ENCODE measurements at regions not wholly inside any gene's neighbourhood (a gene's known extent, or its start where the extent isn't known, plus 50 kb on each side); places are given as distances from the start of the nearest gene placed in this dataset.
"Not testable (repeated sequence)": the region's sequence is repeated elsewhere in the genome, so short reads cannot be mapped to it uniquely, and the experiment has no call there.

DNA sequence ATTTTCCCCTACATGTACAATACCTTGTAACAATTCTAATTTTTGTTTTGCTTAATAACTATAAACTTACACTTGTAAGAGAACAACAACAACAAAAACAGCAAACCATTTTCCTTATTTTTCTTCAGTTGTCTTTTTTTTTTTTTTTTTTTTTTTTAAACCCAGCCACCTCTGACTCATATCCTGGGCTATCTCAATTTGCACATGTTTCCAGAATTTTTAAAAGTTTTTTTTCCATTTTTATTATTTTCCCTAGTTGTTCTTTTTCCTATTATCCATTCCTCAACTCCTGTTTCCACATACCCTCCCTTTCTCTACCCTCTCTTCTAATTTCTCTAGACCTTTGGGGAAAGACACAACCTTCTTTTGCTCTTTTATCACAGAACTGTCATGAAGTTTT is 112.5 kb downstream of the EFEMP1 start:
- intact Hi-C loops (cut with micrococcal nuclease), result no loop called here
- DNase-seq, result no peak
- ChIA-PET POLR2A (no interaction called here), CTCF (no interaction called here)
- Mint-ChIP-seq H3K9me3 (no peaks in the 10 kb centered on the region), H3K36me3 (no peaks in the 10 kb centered on the region), H3K27me3 (no peaks in the 10 kb centered on the region), H3K4me3 (no peak overlapping the region), H3K27ac (no peak overlapping the region), H3K4me1 (ENCODE audit: low read depth) (no peaks in the 10 kb centered on the region)

DNA sequence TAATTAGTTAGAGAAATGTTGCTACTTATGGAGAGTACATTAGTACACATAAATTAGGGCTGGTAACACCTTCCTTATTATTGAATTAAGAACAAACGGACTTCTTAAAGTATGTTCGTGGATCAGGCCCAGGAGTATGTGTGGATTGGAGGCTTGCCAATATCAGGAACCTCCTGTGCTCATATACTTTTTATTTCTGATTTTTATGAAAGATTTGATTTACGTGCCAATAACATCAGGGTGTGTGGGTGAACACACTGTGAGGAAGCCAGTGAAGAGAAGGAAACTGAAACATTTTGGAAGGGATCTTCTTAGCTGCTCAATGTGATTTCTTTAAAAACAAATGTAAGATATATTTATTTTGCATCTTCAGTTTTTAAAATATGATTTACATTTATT is 113.0 kb downstream of the EFEMP1 start:
- no peak overlapping the region for H3K4me3 Mint-ChIP-seq
- H3K36me3 Mint-ChIP-seq, result no peaks in the 10 kb centered on the region
- no peaks in the 10 kb centered on the region for H3K4me1 Mint-ChIP-seq (ENCODE audit: low read depth)
- ChIA-PET CTCF (no interaction called here), POLR2A (no interaction called here)
- H3K27ac Mint-ChIP-seq, result no peak overlapping the region
- intact Hi-C loops (cut with micrococcal nuclease), result no loop called here
- H3K9me3 Mint-ChIP-seq, result no peaks in the 10 kb centered on the region
- no peaks in the 10 kb centered on the region for H3K27me3 Mint-ChIP-seq
- DNase-seq, result no peak

DNA sequence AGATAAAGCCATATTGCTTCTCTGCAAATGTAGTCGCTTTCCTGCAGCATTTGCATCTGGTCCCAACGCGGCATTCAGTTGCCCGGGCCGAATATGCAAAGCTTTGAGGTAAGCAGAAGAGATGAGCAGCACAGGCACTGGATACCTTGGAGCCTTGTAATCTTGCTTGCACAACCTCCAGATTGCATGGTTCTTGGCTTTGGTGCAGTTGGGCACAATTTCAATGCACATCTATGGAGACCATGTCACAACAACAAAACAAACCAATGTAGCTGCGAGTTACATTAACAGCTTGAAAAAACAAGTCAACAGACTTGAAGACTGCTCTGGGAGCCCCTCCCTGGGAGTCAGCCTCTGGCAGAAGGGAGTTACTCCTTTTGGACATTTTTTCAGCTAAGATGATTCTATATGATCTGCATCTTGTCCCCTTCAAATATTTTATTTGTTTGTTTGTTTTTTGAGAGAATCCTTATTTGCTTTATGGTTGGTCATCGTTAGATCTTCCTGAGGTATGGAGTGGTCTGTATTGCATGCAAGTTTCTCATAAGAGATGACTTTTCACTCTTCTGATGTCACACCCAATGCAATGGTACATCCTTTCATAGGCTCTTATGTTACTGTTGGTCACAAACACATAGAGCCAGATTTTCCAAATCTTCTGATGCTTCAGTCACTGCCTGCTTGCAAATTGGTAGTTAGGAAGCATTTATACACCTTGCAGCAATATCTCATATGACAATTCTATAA is 113.5 kb downstream of the EFEMP1 start:
- Mint-ChIP-seq H3K4me3 (no peak overlapping the region), H3K27me3 (no peaks in the 10 kb centered on the region), H3K4me1 (ENCODE audit: low read depth) (no peaks in the 10 kb centered on the region), H3K27ac (no peak overlapping the region), H3K9me3 (no peaks in the 10 kb centered on the region), H3K36me3 (no peaks in the 10 kb centered on the region)
- DNase-seq, result no peak
- POLR2A ChIA-PET, result no interaction called here
- CTCF ChIA-PET, result no interaction called here
- intact Hi-C loops (cut with micrococcal nuclease), result no loop called here

DNA sequence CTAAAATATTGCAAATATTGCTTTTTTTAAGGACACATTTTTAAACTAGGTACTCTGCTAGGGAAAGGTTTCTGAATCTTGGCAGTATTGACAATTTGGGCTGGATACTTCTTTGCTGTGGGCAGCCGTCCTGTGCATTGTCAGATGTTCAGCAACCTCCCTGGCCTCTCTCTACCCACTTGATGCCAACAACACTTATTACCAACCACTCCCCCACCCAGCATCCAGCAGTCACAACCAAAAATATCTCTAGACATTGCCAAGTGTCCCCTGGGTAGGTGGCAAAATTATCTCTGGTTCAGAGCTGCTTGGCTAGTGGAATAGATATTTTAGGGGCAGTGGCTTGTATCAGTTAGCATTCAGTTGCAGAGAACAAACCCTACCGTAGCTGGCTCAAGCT is 114.3 kb upstream of the PNPT1 start:
- no peaks in the 10 kb centered on the region for H3K4me1 Mint-ChIP-seq (ENCODE audit: low read depth)
- H3K27me3 Mint-ChIP-seq, result peaks cover 2% of the 10 kb centered on the region
- no peak overlapping the region for H3K4me3 Mint-ChIP-seq
- no peaks in the 10 kb centered on the region for H3K9me3 Mint-ChIP-seq
- CTCF ChIA-PET, result no interaction called here
- POLR2A ChIA-PET, result no interaction called here
- H3K36me3 Mint-ChIP-seq, result no peaks in the 10 kb centered on the region
- H3K27ac Mint-ChIP-seq, result no peak overlapping the region
- DNase-seq, result no peak
- intact Hi-C loops (cut with micrococcal nuclease), result no loop called here

DNA sequence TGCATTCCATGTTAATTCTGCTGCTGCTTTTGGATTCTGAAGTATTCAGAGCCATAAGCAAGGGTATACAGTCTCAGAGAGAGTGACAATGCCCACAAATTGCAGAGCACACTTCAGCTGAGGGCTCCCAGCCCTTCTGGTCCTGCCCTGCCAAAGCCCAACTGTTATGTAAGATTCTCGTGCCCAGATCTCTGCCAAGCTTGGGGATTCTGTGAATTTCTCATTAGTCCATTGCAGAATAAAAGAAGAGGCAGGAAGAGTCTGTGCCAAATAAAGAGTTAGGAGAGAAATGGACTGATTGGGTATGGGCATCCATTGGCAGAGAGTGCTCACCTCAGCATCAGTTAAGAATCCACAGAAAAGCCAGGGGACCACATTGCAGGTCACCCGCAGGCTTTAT is 112.0 kb upstream of the PNPT1 start:
- Mint-ChIP-seq H3K36me3 (no peaks in the 10 kb centered on the region), H3K4me3 (no peak overlapping the region), H3K9me3 (no peaks in the 10 kb centered on the region), H3K27ac (no peak overlapping the region), H3K27me3 (peaks cover 2% of the 10 kb centered on the region), H3K4me1 (ENCODE audit: low read depth) (no peaks in the 10 kb centered on the region)
- no peak for DNase-seq
- CTCF ChIA-PET, result no interaction called here
- POLR2A ChIA-PET, result no interaction called here
- intact Hi-C loops (cut with micrococcal nuclease), result no loop called here

DNA sequence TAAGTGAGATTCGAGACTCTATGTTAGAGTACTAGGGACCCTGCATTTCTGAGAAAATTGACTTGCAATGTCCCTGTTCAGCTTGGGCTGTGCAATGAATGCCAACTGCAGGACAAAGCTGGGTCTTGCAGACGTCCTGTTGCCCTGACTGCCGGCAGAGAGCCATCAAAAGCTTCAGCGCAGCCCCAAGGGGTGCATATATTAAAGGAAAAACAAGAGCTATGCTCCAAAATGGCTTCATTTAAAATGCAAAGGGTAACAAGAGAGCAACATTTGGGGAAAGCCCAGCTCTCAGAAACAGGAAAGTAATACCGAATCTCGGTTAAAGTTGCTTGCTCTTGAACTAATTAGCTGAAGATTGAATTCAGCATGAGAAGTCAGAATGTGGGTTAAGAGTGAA is 110.9 kb upstream of the PNPT1 start:
- Mint-ChIP-seq H3K9me3 (no peaks in the 10 kb centered on the region), H3K4me3 (no peak overlapping the region), H3K27ac (no peak overlapping the region), H3K27me3 (peaks cover 2% of the 10 kb centered on the region), H3K4me1 (ENCODE audit: low read depth) (no peaks in the 10 kb centered on the region), H3K36me3 (no peaks in the 10 kb centered on the region)
- DNase-seq, result no peak
- POLR2A ChIA-PET, result no interaction called here
- CTCF ChIA-PET, result no interaction called here
- intact Hi-C loops (cut with micrococcal nuclease), result no loop called here

DNA sequence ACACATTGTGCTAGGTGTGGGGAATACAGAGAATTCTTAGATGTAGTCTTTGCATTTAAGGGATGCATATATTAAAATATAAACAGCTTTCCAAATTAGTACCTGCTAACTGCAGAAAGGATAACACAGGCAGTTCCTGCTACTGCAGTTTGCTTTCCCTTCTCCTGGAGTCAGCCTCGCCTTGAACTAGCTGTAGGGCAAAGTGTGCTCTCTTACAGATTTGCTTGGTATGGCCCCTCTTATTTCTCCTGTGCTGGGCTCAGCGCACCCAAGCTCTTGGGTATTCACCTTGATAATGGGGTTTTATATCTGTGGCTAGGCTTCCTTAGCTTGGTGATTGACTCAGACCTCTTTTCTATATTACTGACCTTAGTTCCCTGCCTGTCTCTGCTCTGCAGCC is 108.4 kb upstream of the PNPT1 start:
- ChIA-PET POLR2A (no interaction called here), CTCF (no interaction called here)
- intact Hi-C loops (cut with micrococcal nuclease), result no loop called here
- Mint-ChIP-seq H3K27me3 (peaks cover 2% of the 10 kb centered on the region), H3K4me3 (no peak overlapping the region), H3K4me1 (ENCODE audit: low read depth) (no peaks in the 10 kb centered on the region), H3K36me3 (no peaks in the 10 kb centered on the region), H3K9me3 (no peaks in the 10 kb centered on the region), H3K27ac (no peak overlapping the region)
- no peak for DNase-seq

DNA sequence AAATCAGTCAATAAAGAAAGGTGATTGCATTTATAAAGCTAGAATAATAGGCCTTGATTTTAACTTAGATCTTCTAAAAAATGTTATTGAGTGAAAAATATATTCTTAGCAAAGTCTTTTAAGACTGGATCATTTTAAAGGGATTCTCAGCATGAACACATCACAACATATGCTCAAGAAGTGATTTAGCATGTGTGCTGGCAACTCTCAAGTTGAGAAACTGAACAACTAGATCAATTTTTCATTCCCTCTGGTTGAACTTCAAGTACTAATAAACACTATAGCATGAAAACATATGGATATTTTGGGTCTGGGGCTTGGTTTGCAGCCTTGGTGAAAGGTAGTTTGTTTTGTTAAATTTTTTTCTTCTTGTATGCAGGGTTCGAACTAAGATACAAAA is 107.8 kb upstream of the PNPT1 start:
- Mint-ChIP-seq H3K9me3 (no peaks in the 10 kb centered on the region), H3K4me3 (no peak overlapping the region), H3K27me3 (peaks cover 2% of the 10 kb centered on the region), H3K36me3 (no peaks in the 10 kb centered on the region), H3K4me1 (ENCODE audit: low read depth) (no peaks in the 10 kb centered on the region), H3K27ac (no peak overlapping the region)
- ChIA-PET POLR2A (no interaction called here), CTCF (no interaction called here)
- no peak for DNase-seq
- intact Hi-C loops (cut with micrococcal nuclease), result no loop called here

DNA sequence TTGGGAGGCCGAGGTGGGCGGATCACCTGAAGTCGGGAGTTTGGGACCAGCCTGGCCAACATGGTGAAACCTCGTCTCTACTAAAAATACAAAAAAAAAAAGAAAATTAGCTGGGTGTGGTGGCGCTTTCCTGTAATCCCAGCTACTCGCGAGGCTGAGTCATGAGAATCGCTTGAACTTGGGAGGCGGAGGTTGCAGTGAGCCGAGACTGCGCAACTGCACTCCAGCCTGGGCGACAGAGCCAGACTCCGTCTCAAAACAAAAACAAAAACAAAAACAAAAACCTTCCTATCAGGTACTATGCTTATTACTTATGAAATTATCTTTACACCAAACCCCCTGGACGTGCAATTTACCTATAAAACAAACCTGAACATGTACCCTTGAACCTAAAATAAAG is 106.0 kb upstream of the PNPT1 start:
- H3K36me3 Mint-ChIP-seq; H3K9me3 Mint-ChIP-seq; H3K27me3 Mint-ChIP-seq; H3K27ac Mint-ChIP-seq; DNase-seq; intact Hi-C loops (cut with micrococcal nuclease); POLR2A ChIA-PET; H3K4me3 Mint-ChIP-seq; H3K4me1 Mint-ChIP-seq (ENCODE audit: low read depth): not testable (repeated sequence)
- CTCF ChIA-PET, result interaction anchor here (0.6 kb wide), 1 partner anchor 134 kb away, joined by 3 read pairs; no protein-coding TSS in a partner anchor

DNA sequence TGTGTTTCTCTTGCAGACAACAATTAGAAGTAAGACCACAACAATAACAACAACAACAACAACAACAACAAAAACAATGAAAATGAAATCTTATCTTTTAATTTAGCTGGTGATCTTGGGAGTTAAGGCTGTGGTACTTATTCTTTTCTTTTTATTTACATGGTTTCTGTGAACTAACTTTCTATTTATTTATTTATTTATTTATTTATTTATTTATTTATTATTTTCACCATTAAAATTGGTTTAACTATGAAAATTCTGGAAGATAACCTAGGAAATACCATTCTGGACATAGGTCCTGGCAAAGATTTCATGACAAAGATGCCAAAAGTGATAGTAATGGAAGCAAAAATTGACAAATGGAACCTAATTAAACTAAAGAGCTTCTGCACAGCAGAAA is 102.5 kb upstream of the PNPT1 start:
- H3K4me1 Mint-ChIP-seq (ENCODE audit: low read depth), result no peaks in the 10 kb centered on the region
- intact Hi-C loops (cut with micrococcal nuclease), result no loop called here
- H3K27me3 Mint-ChIP-seq, result peaks cover 2% of the 10 kb centered on the region
- ChIA-PET CTCF (no interaction called here), POLR2A (no interaction called here)
- H3K4me3 Mint-ChIP-seq, result no peak overlapping the region
- no peak overlapping the region for H3K27ac Mint-ChIP-seq
- no peaks in the 10 kb centered on the region for H3K36me3 Mint-ChIP-seq
- no peaks in the 10 kb centered on the region for H3K9me3 Mint-ChIP-seq
- no peak for DNase-seq

DNA sequence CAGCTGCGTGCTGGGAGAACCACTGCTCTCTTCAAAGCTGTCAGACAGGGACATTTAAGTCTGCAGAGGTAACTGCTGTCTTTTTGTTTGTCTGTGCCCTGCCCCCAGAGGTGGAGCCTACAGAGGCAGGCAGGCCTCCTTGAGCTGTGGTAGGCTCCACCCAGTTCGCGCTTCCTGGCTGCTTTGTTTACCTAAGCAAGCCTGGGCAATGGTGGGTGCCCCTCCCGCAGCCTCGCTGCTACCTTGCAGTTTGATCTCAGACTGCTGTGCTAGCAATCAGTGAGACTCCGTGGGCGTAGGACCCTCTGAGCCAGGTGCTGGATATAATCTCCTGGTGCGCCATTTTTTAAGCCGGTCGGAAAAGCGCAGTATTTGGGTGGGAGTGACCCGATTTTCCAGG is 100.0 kb upstream of the PNPT1 start:
- H3K36me3 Mint-ChIP-seq; CTCF ChIA-PET; POLR2A ChIA-PET; H3K9me3 Mint-ChIP-seq; H3K27ac Mint-ChIP-seq; H3K27me3 Mint-ChIP-seq; DNase-seq; H3K4me1 Mint-ChIP-seq (ENCODE audit: low read depth); H3K4me3 Mint-ChIP-seq; intact Hi-C loops (cut with micrococcal nuclease): not testable (repeated sequence)

DNA sequence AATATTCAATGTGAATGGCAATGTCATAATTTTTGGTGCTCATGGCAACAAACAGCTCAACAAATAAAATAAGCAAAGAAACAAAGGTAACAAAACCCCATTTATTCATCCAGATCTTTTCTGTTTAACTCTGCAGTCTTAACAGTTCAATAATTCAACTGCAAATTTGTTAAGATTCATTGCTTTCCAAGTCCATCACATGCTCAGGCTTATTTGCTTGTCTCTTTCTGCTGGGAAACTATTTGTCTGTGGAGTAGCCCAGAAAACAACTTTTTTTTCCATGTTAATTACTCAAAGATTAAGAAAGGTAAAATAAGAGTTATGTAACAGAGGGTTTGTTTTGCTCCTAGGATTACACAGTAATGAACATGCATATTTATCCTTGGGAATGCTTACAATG is 92.6 kb upstream of the PNPT1 start:
- POLR2A ChIA-PET, result no interaction called here
- DNase-seq, result no peak
- Mint-ChIP-seq H3K9me3 (no peaks in the 10 kb centered on the region), H3K4me3 (no peak overlapping the region), H3K36me3 (no peaks in the 10 kb centered on the region), H3K27ac (no peak overlapping the region), H3K4me1 (ENCODE audit: low read depth) (no peaks in the 10 kb centered on the region), H3K27me3 (no peaks in the 10 kb centered on the region)
- CTCF ChIA-PET, result no interaction called here
- intact Hi-C loops (cut with micrococcal nuclease), result no loop called here

DNA sequence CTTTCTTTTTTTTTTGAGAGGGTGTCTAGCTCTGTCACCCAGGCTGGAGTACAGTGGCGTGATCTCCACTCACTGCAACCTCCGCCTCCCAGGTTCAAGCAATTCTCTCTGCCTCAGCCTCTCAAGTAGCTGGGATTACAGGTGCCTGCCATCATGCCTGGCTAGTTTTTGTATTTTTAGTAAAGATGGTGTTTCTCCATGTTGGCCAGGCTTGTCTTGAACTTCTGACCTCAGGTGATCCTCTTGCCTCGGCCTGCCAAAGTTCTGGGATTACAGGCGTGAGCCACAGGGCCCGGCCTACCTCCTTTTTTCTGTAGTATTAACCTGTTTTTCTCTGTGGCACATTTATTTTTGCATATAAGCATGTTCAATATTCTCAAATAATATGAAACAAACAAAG is 90.1 kb upstream of the PNPT1 start:
- H3K27ac Mint-ChIP-seq; H3K36me3 Mint-ChIP-seq; H3K27me3 Mint-ChIP-seq; H3K4me3 Mint-ChIP-seq; H3K4me1 Mint-ChIP-seq (ENCODE audit: low read depth); H3K9me3 Mint-ChIP-seq; DNase-seq; POLR2A ChIA-PET; CTCF ChIA-PET; intact Hi-C loops (cut with micrococcal nuclease): not testable (repeated sequence)
